Hypothalamus (tissue), 51 donors: ENCODE measurements at regions not wholly inside any gene's neighbourhood (a gene's known extent, or its start where the extent isn't known, plus 50 kb on each side); places are given as distances from the start of the nearest gene placed in this dataset.
"Not testable (repeated sequence)": the region's sequence is repeated elsewhere in the genome, so short reads cannot be mapped to it uniquely, and the experiment has no call there.

Source experiments
- DNase-seq, 51 donors: peaks; one replicate each; lab custom pipeline; 2025; lab: John Stamatoyannopoulos, UW

GRCh38 chrX:40383360-40383759 lies 197.4 kb upstream of the ATP6AP2 start:
- DNase-seq = no peak

- DNase-seq = peak in 1 of 51 donors; percentile 1
These were observed 199.9 kb upstream of the ATP6AP2 start for GRCh38 chrX:40380655-40381488.

- no peak for DNase-seq
These were observed 203.1 kb upstream of the ATP6AP2 start for GRCh38 chrX:40377684-40378083.

- DNase-seq = no peak
These were observed 206.3 kb upstream of the ATP6AP2 start for GRCh38 chrX:40374486-40374885.

- no peak for DNase-seq
These were observed 207.1 kb upstream of the ATP6AP2 start for GRCh38 chrX:40373641-40374040.

GRCh38 chrX:40373025-40373424 lies 207.7 kb upstream of the ATP6AP2 start:
- DNase-seq = no peak

GRCh38 chrX:40371376-40371775 lies 209.4 kb upstream of the ATP6AP2 start:
- DNase-seq = no peak

GRCh38 chrX:40368611-40369061 lies 212.1 kb upstream of the ATP6AP2 start:
- no peak for DNase-seq

- no peak for DNase-seq
These were observed 214.1 kb upstream of the ATP6AP2 start for GRCh38 chrX:40366661-40367060.

GRCh38 chrX:40362291-40362690 lies 218.5 kb upstream of the ATP6AP2 start:
- not testable (repeated sequence) for DNase-seq

GRCh38 chrX:40360557-40360956 lies 220.2 kb upstream of the ATP6AP2 start:
- DNase-seq = no peak

GRCh38 chrX:40359593-40359992 lies 221.2 kb upstream of the ATP6AP2 start:
- DNase-seq = no peak

- no peak for DNase-seq
These were observed 221.8 kb upstream of the ATP6AP2 start for GRCh38 chrX:40358994-40359393.

GRCh38 chrX:40349251-40349650 lies 231.5 kb upstream of the ATP6AP2 start:
- no peak for DNase-seq

- DNase-seq = no peak
These were observed 234.4 kb upstream of the ATP6AP2 start for GRCh38 chrX:40346379-40346778.

GRCh38 chrX:40343319-40343718 lies 237.5 kb upstream of the ATP6AP2 start:
- DNase-seq = no peak

GRCh38 chrX:40340116-40340515 lies 240.7 kb upstream of the ATP6AP2 start:
- DNase-seq = no peak

- DNase-seq = no peak
These were observed 235.6 kb upstream of the BCOR start for GRCh38 chrX:40333344-40333743.

GRCh38 chrX:40331762-40332161 lies 234.0 kb upstream of the BCOR start:
- no peak for DNase-seq

- no peak for DNase-seq
These were observed 233.6 kb upstream of the BCOR start for GRCh38 chrX:40331353-40331752.

- DNase-seq = no peak
These were observed 231.9 kb upstream of the BCOR start for GRCh38 chrX:40329616-40330015.

- no peak for DNase-seq
These were observed 229.3 kb upstream of the BCOR start for GRCh38 chrX:40327085-40327484.
